ENCODE measurements at regions not wholly inside any gene's neighbourhood (a gene's known extent, or its start where the extent isn't known, plus 50 kb on each side); places are given as distances from the start of the nearest gene placed in this dataset.

GRCh38 chr11:127454856-127455255, 454.3 kb upstream of the KIRREL3 start:
- DNase-seq (ENCODE audit: low read depth), result no peak

- DNase-seq (ENCODE audit: low read depth), result no peak
Observed at GRCh38 chr11:127452533-127452932, 452.0 kb upstream of the KIRREL3 start.

GRCh38 chr11:127451861-127452260, 451.3 kb upstream of the KIRREL3 start:
- DNase-seq (ENCODE audit: low read depth), result no peak

GRCh38 chr11:127448101-127448500, 447.5 kb upstream of the KIRREL3 start:
- DNase-seq (ENCODE audit: low read depth), result no peak

GRCh38 chr11:127445476-127445875, 444.9 kb upstream of the KIRREL3 start:
- DNase-seq (ENCODE audit: low read depth), result no peak

GRCh38 chr11:127443297-127443696, 442.7 kb upstream of the KIRREL3 start:
- no peak for DNase-seq (ENCODE audit: low read depth)

GRCh38 chr11:127440616-127441015, 440.0 kb upstream of the KIRREL3 start:
- DNase-seq (ENCODE audit: low read depth), result no peak

- no peak for DNase-seq (ENCODE audit: low read depth)
Observed at GRCh38 chr11:127425281-127425680, 424.7 kb upstream of the KIRREL3 start.

- no peak for DNase-seq (ENCODE audit: low read depth)
Observed at GRCh38 chr11:127424661-127425060, 424.1 kb upstream of the KIRREL3 start.

- no peak for DNase-seq (ENCODE audit: low read depth)
Observed at GRCh38 chr11:127420139-127420538, 419.6 kb upstream of the KIRREL3 start.

GRCh38 chr11:127412722-127413380, 412.3 kb upstream of the KIRREL3 start:
- DNase-seq (ENCODE audit: low read depth), result no peak

GRCh38 chr11:127412234-127412633, 411.7 kb upstream of the KIRREL3 start:
- DNase-seq (ENCODE audit: low read depth), result no peak

- DNase-seq (ENCODE audit: low read depth), result no peak
Observed at GRCh38 chr11:127411283-127411682, 410.7 kb upstream of the KIRREL3 start.

- no peak for DNase-seq (ENCODE audit: low read depth)
Observed at GRCh38 chr11:127395034-127395433, 394.5 kb upstream of the KIRREL3 start.

GRCh38 chr11:127393460-127393997, 393.0 kb upstream of the KIRREL3 start:
- no peak for DNase-seq (ENCODE audit: low read depth)

- no peak for DNase-seq (ENCODE audit: low read depth)
Observed at GRCh38 chr11:127392575-127392974, 392.0 kb upstream of the KIRREL3 start.

GRCh38 chr11:127390465-127390864, 389.9 kb upstream of the KIRREL3 start:
- DNase-seq (ENCODE audit: low read depth), result no peak

- no peak for DNase-seq (ENCODE audit: low read depth)
Observed at GRCh38 chr11:127385071-127385470, 384.5 kb upstream of the KIRREL3 start.

GRCh38 chr11:127383026-127383425, 382.5 kb upstream of the KIRREL3 start:
- DNase-seq (ENCODE audit: low read depth), result no peak

- DNase-seq (ENCODE audit: low read depth), result no peak
Observed at GRCh38 chr11:127381247-127381646, 380.7 kb upstream of the KIRREL3 start.

GRCh38 chr11:127379686-127380085, 379.1 kb upstream of the KIRREL3 start:
- DNase-seq (ENCODE audit: low read depth), result no peak

GRCh38 chr11:127376301-127376700, 375.7 kb upstream of the KIRREL3 start:
- peak; percentile 87 for DNase-seq (ENCODE audit: low read depth)

GRCh38 chr11:127369356-127369755, 368.8 kb upstream of the KIRREL3 start:
- no peak for DNase-seq (ENCODE audit: low read depth)
